CD14-positive monocyte (primary cell): ENCODE measurements at regions not wholly inside any gene's neighbourhood (a gene's known extent, or its start where the extent isn't known, plus 50 kb on each side); places are given as distances from the start of the nearest gene placed in this dataset.
"Not testable (repeated sequence)": the region's sequence is repeated elsewhere in the genome, so short reads cannot be mapped to it uniquely, and the experiment has no call there.

Experiments used
- DNase-seq, 3 donors: peaks; one replicate each; pipeline ENCODE4 v3.0.0-alpha.2; 2011 to 2022
- H2AFZ ChIP-seq: 2 replicates; pipeline ENCODE4 v1.6.0; 2012; ENCODE audit warnings: mild to moderate bottlenecking, low read depth, low read length, inconsistent platforms; ENCODE audit not compliant: insufficient read depth, poor library complexity, severe bottlenecking
- H3K27ac ChIP-seq, 2 donors: 1 replicate in 1 of 2; 2 replicates in 1 of 2; pipeline ENCODE4 v1.5.1; 2012 to 2013; ENCODE audit warnings: low read length in 2 of 2, control low read depth in 1 of 2, inconsistent platforms in 1 of 2, low read depth in 1 of 2, mild to moderate bottlenecking in 1 of 2
- H3K27me3 ChIP-seq, 2 donors: one replicate each; pipeline versions ENCODE4 v1.6.0 to v1.6.1; 2011 to 2013; ENCODE audit warnings: low read length in 2 of 2; ENCODE audit not compliant: control insufficient read depth in 2 of 2, insufficient read depth in 2 of 2
- H3K36me3 ChIP-seq, 2 donors: replicated peaks in 1 of 2; 1 replicate in 1 of 2; 2 replicates in 1 of 2; pipeline versions ENCODE4 v1.5.1 to v1.6.1; 2012 to 2013; ENCODE audit warnings: low read length in 2 of 2, control low read depth in 1 of 2, inconsistent platforms in 1 of 2, mild to moderate bottlenecking in 1 of 2; ENCODE audit not compliant: insufficient read depth in 2 of 2, control insufficient read depth in 1 of 2
- H3K4me1 ChIP-seq, 2 donors: 1 replicate in 1 of 2; 2 replicates in 1 of 2; pipeline versions ENCODE4 v1.5.1 to v1.6.1; 2012 to 2013; ENCODE audit warnings: low read length in 2 of 2, control low read depth in 1 of 2, inconsistent platforms in 1 of 2, mild to moderate bottlenecking in 1 of 2, moderate library complexity in 1 of 2; ENCODE audit not compliant: insufficient read depth in 2 of 2, control insufficient read depth in 1 of 2
- H3K4me2 ChIP-seq: replicated peaks from 2 replicates; pipeline ENCODE3; 2012; ENCODE audit warnings: low read length, moderate library complexity, mild to moderate bottlenecking; ENCODE audit not compliant: poor library complexity, severe bottlenecking; ENCODE audit errors: extremely low read depth
- H3K4me3 ChIP-seq, 3 experiments: fragments of 200-600 bp in 1 of 3; sonication (generic) in 1 of 3; replicated peaks in 1 of 3; 1 replicate in 2 of 3; 2 replicates in 1 of 3; pipeline ENCODE4 v1.5.1; 2011 to 2013; ENCODE audit warnings: low read length in 3 of 3, mild to moderate bottlenecking in 3 of 3, control low read depth in 2 of 3, low read depth in 2 of 3, inconsistent platforms in 1 of 3, moderate library complexity in 1 of 3
- H3K79me2 ChIP-seq: 2 replicates; pipeline ENCODE4 v1.6.0; 2012; ENCODE audit warnings: mild to moderate bottlenecking, control low read depth, inconsistent platforms, low read length, moderate library complexity; ENCODE audit not compliant: insufficient read depth
- H3K9ac ChIP-seq: 2 replicates; pipeline ENCODE4 v1.6.0; 2017; ENCODE audit warnings: low read length, mild to moderate bottlenecking; ENCODE audit not compliant: insufficient read depth, poor library complexity, severe bottlenecking
- H3K9me3 ChIP-seq, 2 donors: replicated peaks in 1 of 2; 1 replicate in 1 of 2; 2 replicates in 1 of 2; pipeline versions ENCODE4 v1.5.1 to v1.6.1; 2012 to 2013; ENCODE audit warnings: low read length in 2 of 2, control low read depth in 1 of 2; ENCODE audit not compliant: control insufficient read depth in 1 of 2, insufficient read depth in 1 of 2
- H4K20me1 ChIP-seq: 2 replicates; pipeline ENCODE4 v1.6.0; 2012; ENCODE audit warnings: mild to moderate bottlenecking, low read length, control low read depth, moderate library complexity; ENCODE audit not compliant: insufficient read depth
- H3K27ac Mint-ChIP-seq, 7 donors: one replicate each; pipeline ENCODE4 v1.8.0; 2020; ENCODE audit warnings: mild to moderate bottlenecking in 7 of 7, mixed read lengths in 7 of 7, moderate library complexity in 6 of 7, inconsistent platforms in 2 of 7
- H3K27me3 Mint-ChIP-seq, 3 donors: one replicate each; pipeline ENCODE4 v1.8.0; 2021 to 2022; ENCODE audit warnings: low read depth in 3 of 3, mild to moderate bottlenecking in 3 of 3, mixed read lengths in 3 of 3, moderate library complexity in 3 of 3, inconsistent platforms in 1 of 3
- H3K36me3 Mint-ChIP-seq, 2 donors: one replicate each; pipeline ENCODE4 v1.8.0; 2020; ENCODE audit warnings: mixed read lengths in 2 of 2, inconsistent platforms in 1 of 2, mild to moderate bottlenecking in 1 of 2
- H3K4me1 Mint-ChIP-seq: one replicate; pipeline ENCODE4 v1.8.0; 2020; ENCODE audit warnings: mild to moderate bottlenecking, mixed read lengths
- H3K4me3 Mint-ChIP-seq, 2 donors: one replicate each; pipeline ENCODE4 v1.8.0; 2020; ENCODE audit warnings: mild to moderate bottlenecking in 2 of 2, mixed read lengths in 2 of 2, moderate library complexity in 1 of 2
- H3K9me3 Mint-ChIP-seq, 7 donors: one replicate each; pipeline ENCODE4 v1.8.0; 2020 to 2022; ENCODE audit warnings: mixed read lengths in 7 of 7, mild to moderate bottlenecking in 6 of 7, moderate library complexity in 6 of 7, inconsistent platforms in 2 of 7
- WGBS: methylation state at CpG from one replicate; pipeline ENCODE4 v1.1.5; 2013; ENCODE audit warnings: missing lambda C conversion rate; ENCODE audit not compliant: insufficient coverage; 5-methylcytosine and 5-hydroxymethylcytosine counted together
- intact Hi-C, 2 donors: fragments of 100-400 bp; cut with micrococcal nuclease; formaldehyde crosslinking; loops; one replicate each; pipeline versions ENCODE4 v1.15.0 to v1.15.1; 2023
- TF ChIP-seq, protein P1 (sequence below): fragments of 200-600 bp; IDR thresholded peaks from one replicate; pipeline ENCODE4 v1.8.0; 2022; ENCODE audit warnings: antibody characterized with exemption, mild to moderate bottlenecking

DNA sequence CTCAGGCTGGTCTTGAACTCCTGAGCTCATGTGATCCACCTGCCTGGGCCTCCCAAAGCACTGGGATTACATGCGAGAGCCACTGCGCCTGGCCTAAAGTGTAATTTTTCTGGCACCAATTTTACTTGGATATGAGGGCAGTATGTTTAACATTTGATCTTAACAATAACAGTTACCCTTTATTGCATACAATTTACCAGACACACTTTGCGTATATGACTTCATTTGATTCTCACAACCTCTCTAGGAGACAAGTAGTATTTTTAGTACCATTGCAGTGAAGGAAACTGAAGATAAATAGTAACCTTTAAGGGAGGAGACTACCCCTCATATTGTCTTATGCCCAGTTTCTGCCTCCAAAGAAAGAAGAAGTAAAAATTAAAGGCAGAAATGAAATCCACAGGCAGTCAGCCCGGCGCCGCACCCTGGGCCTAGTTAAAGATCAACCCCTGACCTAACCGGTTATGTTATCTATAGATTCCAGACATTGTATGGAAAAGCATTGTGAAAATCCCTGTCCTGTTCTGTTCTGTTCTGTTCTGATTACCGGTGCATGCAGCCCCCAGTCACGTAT, 54.0 kb downstream of the CYP26A1 start:
- WGBS = 95% methylated on average over 4 of the region's 9 CpGs
- H3K36me3 Mint-ChIP-seq, H3K9ac ChIP-seq, DNase-seq, H3K79me2 ChIP-seq, H3K27ac Mint-ChIP-seq, H3K4me3 Mint-ChIP-seq, intact Hi-C loops, H3K27me3 Mint-ChIP-seq, H3K4me1 ChIP-seq, H3K4me3 ChIP-seq, H3K27me3 ChIP-seq, H2AFZ ChIP-seq, H3K36me3 ChIP-seq, H3K4me1 Mint-ChIP-seq, H3K4me2 ChIP-seq, H3K27ac ChIP-seq, H4K20me1 ChIP-seq: not testable (repeated sequence)
- H3K9me3 Mint-ChIP-seq = peaks cover 15 to 40% (median 28%) of the 10 kb centered on the region in 7 donors
- H3K9me3 ChIP-seq = peaks cover 23 to 29% of the 10 kb centered on the region in 2 donors

DNA sequence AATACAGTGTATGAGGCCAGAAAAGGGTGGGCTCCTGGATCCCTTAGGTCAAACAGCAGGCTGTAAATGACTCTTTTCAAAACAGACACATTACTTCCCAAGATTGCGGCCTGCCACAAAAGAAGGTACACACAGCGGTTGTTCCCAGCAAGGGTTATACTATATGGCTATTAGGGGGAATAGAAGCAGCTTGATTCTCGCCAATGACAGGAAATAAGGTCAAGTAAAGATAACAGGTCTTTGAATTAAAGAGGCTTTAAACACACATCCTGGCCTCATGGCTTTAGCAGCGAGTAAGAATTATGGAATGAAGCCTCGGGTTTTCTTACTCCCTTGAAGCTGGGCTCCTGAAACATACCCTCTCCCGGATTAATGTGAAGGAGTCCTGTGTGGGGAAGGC, 58.3 kb downstream of the CYP26A1 start:
- no peak overlapping the region for H3K27ac ChIP-seq
- H3K4me1 Mint-ChIP-seq = no peaks in the 10 kb centered on the region

More for the DNA sequence above, 58.3 kb downstream of the CYP26A1 start:
- Mint-ChIP-seq H3K36me3 (no peaks in the 10 kb centered on the region), H3K27me3 (peaks cover 4 to 23% (median 10%) of the 10 kb centered on the region in 3 donors), H3K27ac (no peak overlapping the region), H3K4me3 (no peak overlapping the region), H3K9me3 (peaks cover 8 to 21% (median 15%) of the 10 kb centered on the region in 7 donors)
- Histone ChIP-seq H3K9ac (no peak overlapping the region), H3K27me3 (peaks cover 11 to 12% of the 10 kb centered on the region in 2 donors), H3K79me2 (no peaks in the 10 kb centered on the region), H3K4me2 (no peak overlapping the region), H3K4me3 (no peak overlapping the region), H4K20me1 (no peaks in the 10 kb centered on the region), H3K9me3 (peaks cover 13 to 15% of the 10 kb centered on the region in 2 donors), H3K36me3 (no peaks in the 10 kb centered on the region), H3K4me1 (no peaks in the 10 kb centered on the region), H2AFZ (no peak overlapping the region)
- TF ChIP-seq, protein P1, sequence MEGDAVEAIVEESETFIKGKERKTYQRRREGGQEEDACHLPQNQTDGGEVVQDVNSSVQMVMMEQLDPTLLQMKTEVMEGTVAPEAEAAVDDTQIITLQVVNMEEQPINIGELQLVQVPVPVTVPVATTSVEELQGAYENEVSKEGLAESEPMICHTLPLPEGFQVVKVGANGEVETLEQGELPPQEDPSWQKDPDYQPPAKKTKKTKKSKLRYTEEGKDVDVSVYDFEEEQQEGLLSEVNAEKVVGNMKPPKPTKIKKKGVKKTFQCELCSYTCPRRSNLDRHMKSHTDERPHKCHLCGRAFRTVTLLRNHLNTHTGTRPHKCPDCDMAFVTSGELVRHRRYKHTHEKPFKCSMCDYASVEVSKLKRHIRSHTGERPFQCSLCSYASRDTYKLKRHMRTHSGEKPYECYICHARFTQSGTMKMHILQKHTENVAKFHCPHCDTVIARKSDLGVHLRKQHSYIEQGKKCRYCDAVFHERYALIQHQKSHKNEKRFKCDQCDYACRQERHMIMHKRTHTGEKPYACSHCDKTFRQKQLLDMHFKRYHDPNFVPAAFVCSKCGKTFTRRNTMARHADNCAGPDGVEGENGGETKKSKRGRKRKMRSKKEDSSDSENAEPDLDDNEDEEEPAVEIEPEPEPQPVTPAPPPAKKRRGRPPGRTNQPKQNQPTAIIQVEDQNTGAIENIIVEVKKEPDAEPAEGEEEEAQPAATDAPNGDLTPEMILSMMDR = no peak
- WGBS = no CpG with 5 or more reads among the region's 6 CpGs
- DNase-seq = no peak
- intact Hi-C loops = no loop called here
